A673 (cell line): ENCODE measurements at regions not wholly inside any gene's neighbourhood (a gene's known extent, or its start where the extent isn't known, plus 50 kb on each side); places are given as distances from the start of the nearest gene placed in this dataset.

Experiments
- BruUV-seq: library from RNA; stranded (reverse); fragments of 400-500 nt; replicated peaks from 2 replicates; lab custom pipeline; 2021; lab: Mats Ljungman, UMichigan
- CTCF ChIA-PET: fragments of 300-600 bp; sonication (Branson Sonifier 250); formaldehyde crosslinking; loops from one replicate; lab custom pipeline; 2022; ENCODE audit warnings: antibody characterized with exemption; lab: Charles Lee
- POLR2A ChIA-PET: fragments of 300-600 bp; sonication (Branson Sonifier 250); formaldehyde crosslinking; loops from one replicate; lab custom pipeline; 2022; ENCODE audit warnings: antibody characterized with exemption; ENCODE audit not compliant: low non-redundant PET; lab: Charles Lee
- DNase-seq: peaks from one replicate; pipeline ENCODE4 v3.0.0-alpha.2; 2015; ENCODE audit warnings: low spot score
- H3K27ac ChIP-seq: fragments of 200-600 bp; sonication (generic); 2 replicates; pipeline ENCODE4 v1.5.1; 2016; ENCODE audit warnings: mixed run types, low read depth, mild to moderate bottlenecking, mixed read lengths, antibody characterized with exemption, low read length; ENCODE audit not compliant: poor library complexity, severe bottlenecking
- H3K27me3 ChIP-seq: fragments of 200-600 bp; sonication (generic); replicated peaks from 2 replicates; pipeline ENCODE4 v1.6.1; 2017; ENCODE audit warnings: mixed run types, low read depth, mild to moderate bottlenecking, mixed read lengths, antibody characterized with exemption, low read length; ENCODE audit not compliant: insufficient read depth, poor library complexity
- H3K36me3 ChIP-seq: fragments of 200-600 bp; sonication (generic); 2 replicates; pipeline ENCODE4 v1.6.1; 2016; ENCODE audit warnings: mixed run types, mild to moderate bottlenecking, mixed read lengths, antibody characterized with exemption, low read length; ENCODE audit not compliant: insufficient read depth, poor library complexity, severe bottlenecking
- H3K4me1 ChIP-seq: fragments of 200-600 bp; sonication (generic); 2 replicates; pipeline ENCODE4 v1.6.1; 2017; ENCODE audit warnings: mixed run types, mild to moderate bottlenecking, mixed read lengths, antibody characterized with exemption, low read length; ENCODE audit not compliant: insufficient read depth, poor library complexity, severe bottlenecking
- H3K4me3 ChIP-seq: fragments of 200-600 bp; sonication (generic); 2 replicates; pipeline ENCODE4 v1.5.1; 2016; ENCODE audit warnings: low read depth, mixed run types, mild to moderate bottlenecking, mixed read lengths, low read length; ENCODE audit not compliant: poor library complexity, severe bottlenecking
- H3K9me3 ChIP-seq: fragments of 200-600 bp; sonication (generic); 2 replicates; pipeline ENCODE4 v1.6.1; 2016; ENCODE audit warnings: mixed run types, low read depth, mild to moderate bottlenecking, mixed read lengths, antibody characterized with exemption, low read length; ENCODE audit not compliant: poor library complexity, severe bottlenecking
- CTCF ChIP-seq: fragments of 300-800, 200-600 bp; sonication (generic); conservative IDR thresholded peaks from 2 replicates; pipeline ENCODE4 v1.5.1; 2017; ENCODE audit warnings: low read depth, mild to moderate bottlenecking, antibody characterized with exemption, low read length, moderate library complexity, mixed read lengths
- EZH2 ChIP-seq: fragments of 200-600 bp; sonication (generic); IDR thresholded peaks from 2 replicates; pipeline ENCODE4 v1.6.1; 2017; ENCODE audit warnings: borderline replicate concordance, low read depth, mild to moderate bottlenecking, mixed read lengths, antibody characterized with exemption, low read length; ENCODE audit not compliant: poor library complexity, severe bottlenecking
- intact Hi-C: fragments of 100-400 bp; cut with micrococcal nuclease; formaldehyde crosslinking; loops from one replicate; pipeline ENCODE4 v1.10.0; 2022; ENCODE audit not compliant: unreplicated experiment

DNA sequence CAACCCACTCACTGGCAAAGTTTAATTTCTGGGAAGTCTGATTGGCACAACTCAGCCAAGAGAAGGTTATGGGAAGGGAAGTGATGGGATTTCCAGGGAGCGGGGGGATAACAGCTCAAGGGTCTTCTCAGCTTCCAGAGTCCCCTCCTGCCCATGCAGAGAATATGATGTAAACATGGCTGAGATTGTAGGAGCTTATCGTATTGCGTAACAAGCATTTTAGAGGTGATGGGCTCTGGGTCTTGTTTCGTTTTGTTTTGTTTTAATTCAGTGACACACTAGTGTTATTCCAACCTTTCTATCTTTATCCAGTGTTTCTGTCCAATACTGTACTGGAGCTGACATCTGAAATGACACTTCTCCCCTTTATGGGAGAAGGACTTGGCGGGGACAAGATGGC is 762.1 kb upstream of the TMEM132C start:
- no peaks in the 10 kb centered on the region for H3K36me3 ChIP-seq
- ChIA-PET CTCF (no interaction called here), POLR2A (no interaction called here)
- H3K9me3 ChIP-seq = no peaks in the 10 kb centered on the region
- no peaks in the 10 kb centered on the region for H3K4me1 ChIP-seq
- BruUV-seq = no TSS peak
- no peak overlapping the region for H3K27ac ChIP-seq
- no peaks in the 10 kb centered on the region for H3K27me3 ChIP-seq
- no peak overlapping the region for H3K4me3 ChIP-seq
- intact Hi-C loops = no loop called here
- no peak for TF ChIP-seq CTCF
- no peak for TF ChIP-seq EZH2
- no peak for DNase-seq

DNA sequence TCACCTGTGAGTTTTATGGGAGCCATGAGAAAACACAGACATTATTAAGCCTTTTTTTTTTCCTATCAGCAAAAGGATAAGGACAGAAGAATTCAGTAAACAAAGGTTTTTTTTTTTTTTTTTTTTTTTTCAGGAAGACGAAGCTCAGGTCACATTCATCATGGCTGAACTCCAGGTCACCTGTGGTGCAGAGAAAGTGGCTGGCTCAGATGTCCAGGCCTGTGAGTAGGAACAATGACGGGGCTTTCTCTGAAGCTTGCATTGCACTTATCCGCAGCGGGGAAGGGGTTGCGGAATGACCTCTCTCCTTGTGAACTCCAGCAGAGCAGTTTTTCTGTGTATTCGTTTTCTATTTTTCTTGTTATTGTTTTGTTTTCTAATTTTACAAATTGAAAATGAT is 759.6 kb upstream of the TMEM132C start:
- intact Hi-C loops = no loop called here
- CTCF ChIA-PET = no interaction called here

GRCh38 chr12:127509066-127509778 is 757.7 kb upstream of the TMEM132C start:
- BruUV-seq = no TSS peak
- no peaks in the 10 kb centered on the region for H3K27me3 ChIP-seq
- POLR2A ChIA-PET = no interaction called here
- TF ChIP-seq EZH2 = no peak
- no peak for TF ChIP-seq CTCF
- H3K9me3 ChIP-seq = no peaks in the 10 kb centered on the region
- DNase-seq = no peak
- H3K36me3 ChIP-seq = no peaks in the 10 kb centered on the region
- CTCF ChIA-PET = no interaction called here
- no peak overlapping the region for H3K27ac ChIP-seq
- intact Hi-C loops = no loop called here
- no peak overlapping the region for H3K4me3 ChIP-seq
- no peaks in the 10 kb centered on the region for H3K4me1 ChIP-seq

More for the DNA sequence above, 759.6 kb upstream of the TMEM132C start:
- no peak overlapping the region for H3K27ac ChIP-seq
- TF ChIP-seq EZH2 = no peak
- no peak for TF ChIP-seq CTCF
- no peak overlapping the region for H3K4me3 ChIP-seq
- POLR2A ChIA-PET = no interaction called here
- no peaks in the 10 kb centered on the region for H3K4me1 ChIP-seq
- BruUV-seq = no TSS peak
- no peaks in the 10 kb centered on the region for H3K36me3 ChIP-seq
- H3K9me3 ChIP-seq = no peaks in the 10 kb centered on the region
- no peak for DNase-seq
- H3K27me3 ChIP-seq = no peaks in the 10 kb centered on the region
